Urothelium cell line (cell line): ENCODE measurements at regions not wholly inside any gene's neighbourhood (a gene's known extent, or its start where the extent isn't known, plus 50 kb on each side); places are given as distances from the start of the nearest gene placed in this dataset.

Experiments
- DNase-seq: peaks from one replicate; pipeline ENCODE4 v3.0.0; 2011; ENCODE audit warnings: low spot score, mixed read lengths
- FAIRE-seq: peaks from 2 replicates; lab custom pipeline; 2011; peaks lifted over from hg19 to GRCh38; lab: Jason Lieb, UNC

DNA sequence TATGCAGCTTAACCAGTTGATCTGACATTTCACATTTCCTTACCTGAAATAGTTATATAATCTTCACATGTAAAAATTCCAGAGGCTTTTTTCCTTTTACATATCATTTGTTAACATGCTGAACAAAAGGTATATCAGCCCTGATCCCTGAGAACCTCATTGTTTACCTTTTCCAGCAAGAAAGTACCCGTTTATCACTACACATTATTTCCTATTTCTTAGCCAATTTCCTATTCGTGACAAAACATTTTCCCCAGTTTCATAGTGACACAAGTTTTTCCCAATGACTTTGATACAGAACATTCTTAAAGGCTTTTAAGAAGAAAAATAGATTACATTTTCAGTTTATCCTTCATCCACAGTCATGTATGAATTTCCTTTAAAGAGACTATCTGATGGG, 86.6 kb upstream of the DKK2 start:
- FAIRE-seq (no peak), DNase-seq (no peak)

DNA sequence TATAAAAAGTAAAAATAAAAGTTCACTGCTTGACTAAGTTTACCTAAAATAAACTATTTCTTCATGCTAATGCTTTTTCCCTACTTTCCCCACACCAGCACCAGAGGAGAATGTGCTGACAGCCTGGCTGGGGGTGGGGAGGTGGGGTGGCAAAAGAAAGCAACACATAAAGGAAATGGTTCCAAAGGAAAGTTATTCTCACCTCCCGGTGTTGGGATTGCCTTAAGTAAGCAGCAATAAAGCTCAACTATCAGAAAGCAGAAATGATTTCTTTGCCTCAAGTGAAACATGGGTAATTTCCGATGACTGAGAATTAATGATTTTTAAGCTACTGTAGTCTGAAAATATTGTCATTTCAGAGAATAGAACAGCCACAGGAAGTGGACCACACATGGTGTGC, 84.5 kb upstream of the DKK2 start:
- DNase-seq: no peak
- FAIRE-seq: no peak

DNA sequence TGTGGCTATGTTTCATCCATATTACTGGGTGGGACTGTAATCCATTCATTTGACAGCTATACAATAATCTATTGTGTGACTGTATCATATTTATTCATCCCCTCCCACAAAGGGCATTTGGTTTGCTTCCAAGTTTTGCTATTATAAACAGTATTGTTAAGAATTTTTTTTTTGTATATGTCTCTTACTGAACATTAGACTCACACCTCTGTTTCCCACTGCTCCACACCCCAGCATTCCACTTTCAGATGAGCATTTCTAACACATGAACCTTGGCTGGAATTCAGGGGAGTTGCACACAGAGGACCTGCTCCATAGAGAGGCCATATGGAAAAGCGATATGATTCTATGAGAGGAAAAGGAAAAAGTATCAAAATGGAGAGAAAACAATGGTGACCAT, 81.6 kb upstream of the DKK2 start:
- DNase-seq: no peak
- FAIRE-seq: no peak

DNA sequence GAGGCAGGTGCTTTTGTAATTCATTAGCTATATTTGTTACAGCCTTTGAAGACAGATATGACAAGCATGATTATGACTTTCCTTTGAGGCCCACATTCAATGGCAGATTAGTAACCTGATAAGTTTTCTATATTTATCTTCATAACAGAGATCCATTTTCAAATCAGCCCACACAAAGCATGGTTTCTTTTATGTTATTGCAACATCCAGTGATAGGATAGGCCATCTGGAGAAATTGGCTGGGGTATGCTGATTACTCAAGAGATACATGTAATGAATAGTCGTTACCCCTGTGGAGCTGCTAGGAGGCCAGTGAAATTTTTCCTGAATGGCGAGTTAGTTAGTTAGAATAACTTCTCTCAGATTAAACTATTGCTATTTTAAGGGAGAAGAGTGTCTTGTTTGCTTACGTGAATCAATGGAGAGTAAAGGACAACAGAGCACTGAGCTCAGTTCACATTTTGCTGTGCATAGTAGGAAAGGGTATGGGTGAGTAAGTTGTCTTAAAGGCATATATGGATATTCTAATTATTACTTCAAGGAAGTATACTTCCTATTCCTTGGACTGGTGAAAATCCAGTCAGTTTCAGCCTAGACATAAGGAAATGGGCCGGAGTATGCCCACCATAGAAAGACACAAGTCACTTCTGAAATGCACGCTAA, 79.2 kb upstream of the DKK2 start:
- no peak for DNase-seq
- no peak for FAIRE-seq

DNA sequence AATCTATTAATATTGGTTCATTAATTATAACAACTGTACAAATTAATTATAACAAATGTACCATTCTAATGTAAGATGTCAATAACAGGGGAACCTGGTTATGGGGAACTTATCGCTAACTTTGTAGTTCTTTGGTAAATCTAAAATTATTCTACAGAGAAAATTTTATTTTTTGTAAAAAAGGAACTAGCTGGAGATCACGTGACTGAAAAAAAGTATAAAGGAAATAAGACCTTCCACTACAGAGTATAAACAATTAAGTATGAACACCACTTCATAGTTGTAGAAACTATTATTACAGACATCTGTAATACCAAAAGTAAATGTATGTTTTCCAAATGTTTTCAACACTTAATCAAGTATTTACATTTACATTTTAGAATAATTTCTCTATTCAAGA, 77.9 kb upstream of the DKK2 start:
- FAIRE-seq: no peak
- DNase-seq: no peak

DNA sequence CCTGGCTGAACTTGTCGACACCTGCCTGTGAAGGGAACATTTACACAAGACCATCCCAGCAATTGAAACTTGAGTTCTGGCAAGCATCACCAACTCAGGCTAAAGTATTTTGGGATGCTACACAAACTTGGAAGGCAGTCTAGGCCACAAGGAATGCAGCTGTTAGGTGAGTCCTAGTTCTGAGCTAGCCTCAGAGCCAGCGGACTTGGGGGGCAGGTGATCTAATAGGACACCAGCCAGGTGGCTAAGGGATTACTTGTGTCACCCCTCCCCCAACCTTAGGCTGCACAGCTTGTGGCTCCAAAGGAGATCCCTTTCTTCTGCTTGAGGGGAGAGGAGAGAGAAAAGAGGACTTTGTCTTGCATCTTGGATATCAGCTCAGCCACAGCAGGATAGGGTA, 62.3 kb upstream of the DKK2 start:
- no peak for FAIRE-seq

DNA sequence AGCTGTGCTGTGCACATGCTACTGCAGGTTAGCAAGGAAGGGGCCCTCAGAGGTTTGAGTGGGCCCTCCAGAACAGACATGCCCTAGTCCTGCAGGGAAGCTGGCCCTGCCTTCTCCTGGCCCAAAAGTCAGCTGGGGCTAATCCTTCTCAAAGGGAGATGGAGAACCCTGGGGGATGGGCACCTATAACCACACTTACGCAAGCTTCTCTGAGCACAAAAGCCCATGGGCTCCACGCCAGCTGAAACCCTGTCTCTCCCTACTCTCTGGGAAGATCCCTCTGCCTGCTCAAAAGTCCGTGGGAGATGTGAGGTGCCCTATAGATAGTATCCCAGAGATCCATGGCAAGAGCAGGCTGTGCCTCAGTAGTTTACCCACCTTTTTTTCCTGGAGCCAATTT, 58.9 kb upstream of the DKK2 start:
- FAIRE-seq: no peak
- no peak for DNase-seq

More for the DNA sequence above, 62.3 kb upstream of the DKK2 start:
- DNase-seq: no peak

DNA sequence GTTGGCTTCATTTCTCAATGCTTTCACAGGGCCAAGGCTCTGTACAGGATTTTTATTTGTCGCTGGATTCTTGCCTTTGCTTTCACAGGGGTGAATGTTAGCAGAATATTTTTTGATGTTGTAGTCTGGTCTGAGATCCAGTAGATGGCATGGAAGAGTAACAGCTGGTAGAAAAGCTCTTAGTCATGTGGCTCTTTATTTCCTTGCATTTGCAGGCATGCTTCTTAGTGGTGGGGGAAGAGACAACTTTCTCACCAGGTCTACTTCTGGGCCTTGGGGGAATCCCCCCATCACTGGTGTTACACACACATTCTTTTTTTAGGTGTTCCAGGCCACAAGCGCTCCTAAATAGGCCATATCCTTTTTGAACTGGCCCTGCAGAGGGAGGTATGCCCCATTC, 58.2 kb upstream of the DKK2 start:
- FAIRE-seq (no peak), DNase-seq (peak; percentile 24)
